GM12874 (cell line): ENCODE measurements at regions not wholly inside any gene's neighbourhood (a gene's known extent, or its start where the extent isn't known, plus 50 kb on each side); places are given as distances from the start of the nearest gene placed in this dataset.

ENCODE experiments used
- CTCF ChIP-seq: IDR thresholded peaks from 2 replicates; pipeline ENCODE4 v1.5.1; 2011; ENCODE audit warnings: low read depth, mild to moderate bottlenecking, control low read depth, low read length, moderate library complexity; ENCODE audit not compliant: insufficient read depth

GRCh38 chr12:124437617-124438436, 129.6 kb downstream of the NCOR2 start:
- TF ChIP-seq CTCF = no peak

- no peak for TF ChIP-seq CTCF
Measured at GRCh38 chr12:124437121-124437520, 130.3 kb downstream of the NCOR2 start.

- TF ChIP-seq CTCF = no peak
Measured at GRCh38 chr12:124436366-124436765, 131.0 kb downstream of the NCOR2 start.

GRCh38 chr12:124435806-124436345, 131.5 kb downstream of the NCOR2 start:
- TF ChIP-seq CTCF = no peak

DNA sequence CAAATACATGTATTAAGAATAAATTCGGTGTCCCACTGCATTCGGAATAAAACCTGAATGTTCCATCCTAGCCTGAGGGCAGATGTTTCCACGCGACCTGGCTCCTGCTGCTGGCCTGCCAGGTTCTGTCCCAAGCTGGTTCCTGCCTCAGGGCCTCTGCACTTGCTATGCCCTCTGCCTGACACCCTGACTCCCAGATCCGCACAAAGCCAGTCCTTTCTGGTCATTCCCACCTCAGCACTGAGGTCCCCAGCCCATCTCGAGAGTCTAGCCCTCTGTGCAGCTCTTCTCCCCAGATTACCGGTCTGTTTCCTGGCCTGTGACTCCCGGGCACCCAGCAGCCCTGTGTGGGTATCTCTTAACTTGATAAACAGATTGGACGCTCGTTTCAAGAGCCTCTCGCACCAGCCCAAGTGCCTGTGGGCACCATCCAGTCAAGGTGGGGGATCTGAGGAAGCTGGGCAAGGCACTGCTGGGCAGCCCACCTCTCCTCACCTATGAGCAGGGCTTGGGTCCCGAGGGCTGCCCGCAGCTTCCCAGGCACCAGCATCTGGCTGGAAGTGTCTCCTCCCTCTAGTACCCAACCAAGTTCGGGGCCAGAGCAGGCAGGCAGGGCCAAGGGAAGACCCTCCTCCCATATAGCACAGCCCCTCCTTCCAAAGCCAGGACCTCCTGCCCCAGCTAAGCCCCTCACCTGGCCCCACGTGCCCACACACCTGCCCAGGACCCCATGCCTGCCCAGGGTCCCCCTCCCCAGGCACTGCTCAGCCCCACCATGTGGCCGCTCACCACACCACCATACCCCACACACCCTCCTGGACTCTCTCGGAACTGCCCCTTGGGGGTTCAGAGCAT, 132.2 kb downstream of the NCOR2 start:
- no peak for TF ChIP-seq CTCF

GRCh38 chr12:124434354-124434753, 133.1 kb downstream of the NCOR2 start:
- no peak for TF ChIP-seq CTCF

GRCh38 chr12:124433879-124434278, 133.5 kb downstream of the NCOR2 start:
- TF ChIP-seq CTCF = no peak
